ENCODE measurements at regions not wholly inside any gene's neighbourhood (a gene's known extent, or its start where the extent isn't known, plus 50 kb on each side); places are given as distances from the start of the nearest gene placed in this dataset.
"Not testable (repeated sequence)": the region's sequence is repeated elsewhere in the genome, so short reads cannot be mapped to it uniquely, and the experiment has no call there.

GRCh38 chr21:15672578-15672977, 57.2 kb upstream of the USP25 start:
- not testable (repeated sequence) for H3K79me2 ChIP-seq (replicated peaks; ENCODE audit: insufficient read depth); H3K27me3 Mint-ChIP-seq (ENCODE audit: insufficient read depth, low read depth, poor library complexity); H3K27ac Mint-ChIP-seq; DNase-seq (ENCODE audit: low spot score); H3K9me2 ChIP-seq (ENCODE audit: insufficient read depth); H3K4me1 ChIP-seq (ENCODE audit: insufficient read depth); H3K4me1 Mint-ChIP-seq; H3K9me3 Mint-ChIP-seq; H3K27me3 ChIP-seq (ENCODE audit: insufficient read depth); H3K36me3 ChIP-seq (ENCODE audit: insufficient read depth); H4K20me1 ChIP-seq (replicated peaks; ENCODE audit: insufficient read depth); ATAC-seq; H3K27ac ChIP-seq (ENCODE audit: low read depth); H3K4me3 ChIP-seq; H2AFZ ChIP-seq; H3K4me3 Mint-ChIP-seq; H3K36me3 Mint-ChIP-seq (ENCODE audit: low read depth); H3K4me2 ChIP-seq; H3F3A ChIP-seq (replicated peaks; ENCODE audit: low read depth)

- H3K27me3 Mint-ChIP-seq (ENCODE audit: insufficient read depth, low read depth, poor library complexity), result peaks cover 2% of the 10 kb centered on the region
- no peak overlapping the region for H3K4me3 Mint-ChIP-seq
- no peaks in the 10 kb centered on the region for H3K9me2 ChIP-seq (ENCODE audit: insufficient read depth)
- no peaks in the 10 kb centered on the region for H3K4me1 Mint-ChIP-seq
- DNase-seq (ENCODE audit: low spot score), result no peak
- H3K9me3 Mint-ChIP-seq, result no peaks in the 10 kb centered on the region; the same call in 2 of the 3 replicates
- no peak overlapping the region for H2AFZ ChIP-seq
- ATAC-seq, result no peak
- H3K27me3 ChIP-seq (ENCODE audit: insufficient read depth), result no peaks in the 10 kb centered on the region
- no peaks in the 10 kb centered on the region for H3F3A ChIP-seq (replicated peaks; ENCODE audit: low read depth)
- no peaks in the 10 kb centered on the region for H3K79me2 ChIP-seq (replicated peaks; ENCODE audit: insufficient read depth)
- no peak overlapping the region for H3K4me3 ChIP-seq
- no peak overlapping the region for H3K27ac Mint-ChIP-seq
- H4K20me1 ChIP-seq (replicated peaks; ENCODE audit: insufficient read depth), result no peaks in the 10 kb centered on the region
- no peaks in the 10 kb centered on the region for H3K36me3 Mint-ChIP-seq (ENCODE audit: low read depth)
- no peak overlapping the region for H3K27ac ChIP-seq (ENCODE audit: low read depth)
- H3K4me2 ChIP-seq, result no peak overlapping the region
- no peaks in the 10 kb centered on the region for H3K36me3 ChIP-seq (ENCODE audit: insufficient read depth)
- H3K4me1 ChIP-seq (ENCODE audit: insufficient read depth), result no peaks in the 10 kb centered on the region
- TF ChIP-seq CTCF (conservative IDR thresholded peaks at IDR 0.05; ENCODE audit: low read depth in 2 of 2) (no peak), NANOG (IDR thresholded peaks at IDR 0.05; ENCODE audit: borderline replicate concordance) (no peak), POLR2AphosphoS5 (IDR thresholded peaks at IDR 0.05; ENCODE audit: low read depth) (no peak), CREB1 (CRISPR knock-in tag; IDR thresholded peaks at IDR 0.05; ENCODE audit: low read depth) (no peak), JUNB (IDR thresholded peaks at IDR 0.05; ENCODE audit: unreplicated experiment) (no peak), ZNF114 (CRISPR knock-in tag; IDR thresholded peaks at IDR 0.05) (no peak), ZNF462 (CRISPR knock-in tag; IDR thresholded peaks at IDR 0.05) (no peak), EZH2phosphoT487 (IDR thresholded peaks at IDR 0.05; ENCODE audit: unreplicated experiment) (no peak), EZH2 (IDR thresholded peaks at IDR 0.05; ENCODE audit: low read depth, unreplicated experiment) (no peak), ZNF331 (CRISPR knock-in tag; IDR thresholded peaks at IDR 0.05; ENCODE audit: low read depth) (no peak), REST (IDR thresholded peaks at IDR 0.05; ENCODE audit: unreplicated experiment) (no peak), STAT1 (IDR thresholded peaks at IDR 0.05; ENCODE audit: unreplicated experiment) (no peak)
Observed at GRCh38 chr21:15676935-15677334, 52.8 kb upstream of the USP25 start.

Measured in GM23338 (cell line).